Caco-2 (cell line): ENCODE measurements at regions not wholly inside any gene's neighbourhood (a gene's known extent, or its start where the extent isn't known, plus 50 kb on each side); places are given as distances from the start of the nearest gene placed in this dataset.

Experiments used
- BruUV-seq: library from RNA; stranded (reverse); fragments of 400-500 nt; replicated peaks from 2 replicates; lab custom pipeline; 2021; lab: Mats Ljungman, UMichigan
- CTCF ChIA-PET: fragments of 300-600 bp; sonication (Branson Sonifier 250); formaldehyde crosslinking; loops from one replicate; lab custom pipeline; 2022; ENCODE audit warnings: antibody characterized with exemption; lab: Charles Lee
- POLR2A ChIA-PET: fragments of 300-600 bp; sonication (Branson Sonifier 250); formaldehyde crosslinking; loops from one replicate; lab custom pipeline; 2022; ENCODE audit warnings: antibody characterized with exemption; lab: Charles Lee
- DNase-seq, 2 experiments: peaks; one replicate each; pipeline versions ENCODE4 v3.0.0 to v3.0.0-alpha.2; 2020 to 2022
- H3K27me3 ChIP-seq: replicated peaks from 2 replicates; pipeline ENCODE4 v1.6.0; 2011; ENCODE audit warnings: low read length; ENCODE audit not compliant: control insufficient read depth, insufficient read depth
- H3K36me3 ChIP-seq: 2 replicates; pipeline ENCODE4 v1.5.1; 2011; ENCODE audit warnings: low read length; ENCODE audit not compliant: control insufficient read depth, insufficient read depth
- H3K4me1 ChIP-seq: fragments of 250-450 bp; sonication (Bioruptor Pico); 2 replicates; pipeline ENCODE4 v1.5.1; 2020; ENCODE audit warnings: mild to moderate bottlenecking
- H3K4me3 ChIP-seq: 2 replicates; pipeline ENCODE4 v1.5.1; 2011; ENCODE audit warnings: low read depth, mild to moderate bottlenecking, control low read depth, low read length
- H3K9me3 ChIP-seq: fragments of 250-450 bp; sonication (Bioruptor Pico); 2 replicates; pipeline ENCODE4 v1.5.1; 2020; ENCODE audit warnings: mild to moderate bottlenecking, moderate library complexity
- H3K27ac Mint-ChIP-seq: one replicate; pipeline ENCODE4 v1.8.0; 2022; ENCODE audit warnings: mixed read lengths; ENCODE audit not compliant: unreplicated experiment
- H3K27me3 Mint-ChIP-seq: one replicate; pipeline ENCODE4 v1.8.0; 2022; ENCODE audit warnings: mixed read lengths; ENCODE audit not compliant: insufficient read depth, unreplicated experiment
- H3K36me3 Mint-ChIP-seq: one replicate; pipeline ENCODE4 v1.8.0; 2022; ENCODE audit warnings: mild to moderate bottlenecking, mixed read lengths; ENCODE audit not compliant: insufficient read depth, unreplicated experiment
- H3K4me1 Mint-ChIP-seq: one replicate; pipeline ENCODE4 v1.8.0; 2022; ENCODE audit warnings: low read depth, mixed read lengths; ENCODE audit not compliant: unreplicated experiment
- H3K4me3 Mint-ChIP-seq: one replicate; pipeline ENCODE4 v1.8.0; 2022; ENCODE audit warnings: mild to moderate bottlenecking, moderate library complexity, mixed read lengths; ENCODE audit not compliant: unreplicated experiment
- H3K9me3 Mint-ChIP-seq: one replicate; pipeline ENCODE4 v1.8.0; 2022; ENCODE audit warnings: mixed read lengths; ENCODE audit not compliant: unreplicated experiment
- CTCF ChIP-seq, 2 experiments: fragments of 200-600 bp in 1 of 2; IDR thresholded peaks; 1 replicate in 1 of 2; 2 replicates in 1 of 2; pipeline versions ENCODE4 v1.5.1 to v1.8.0; 2011 to 2022; ENCODE audit warnings: antibody characterized with exemption in 1 of 2, control low read depth in 1 of 2, inconsistent platforms in 1 of 2, low read depth in 1 of 2, low read length in 1 of 2, mild to moderate bottlenecking in 1 of 2, moderate library complexity in 1 of 2; ENCODE audit not compliant: insufficient read depth in 1 of 2, severe bottlenecking in 1 of 2, unreplicated experiment in 1 of 2
- intact Hi-C: fragments of 100-400 bp; cut with micrococcal nuclease; formaldehyde crosslinking; loops from one replicate; pipeline ENCODE4 v1.10.0; 2022; ENCODE audit not compliant: unreplicated experiment

- no peak for TF ChIP-seq CTCF (IDR thresholded peaks at IDR 0.05; ENCODE audit: insufficient read depth in 1 of 2, low read depth in 1 of 2, low read length in 1 of 2, severe bottlenecking in 1 of 2, unreplicated experiment in 1 of 2)
- Mint-ChIP-seq H3K27me3 (no peaks in the 10 kb centered on the region), H3K4me1 (no peaks in the 10 kb centered on the region), H3K27ac (no peak overlapping the region), H3K36me3 (no peaks in the 10 kb centered on the region), H3K9me3 (no peaks in the 10 kb centered on the region), H3K4me3 (no peak overlapping the region)
- no TSS peak for BruUV-seq
- Histone ChIP-seq H3K9me3 (no peaks in the 10 kb centered on the region), H3K36me3 (no peaks in the 10 kb centered on the region), H3K27me3 (no peaks in the 10 kb centered on the region), H3K4me3 (no peak overlapping the region), H3K4me1 (no peaks in the 10 kb centered on the region)
- ChIA-PET POLR2A (no interaction called here), CTCF (no interaction called here)
- no peak for DNase-seq
- intact Hi-C loops = no loop called here
Observed at GRCh38 chr12:41881891-41882805, 262.5 kb downstream of the GXYLT1 start.

- Histone ChIP-seq H3K36me3 (no peaks in the 10 kb centered on the region), H3K9me3 (no peaks in the 10 kb centered on the region), H3K4me1 (no peaks in the 10 kb centered on the region), H3K27me3 (no peaks in the 10 kb centered on the region), H3K4me3 (no peak overlapping the region)
- BruUV-seq = no TSS peak
- Mint-ChIP-seq H3K27ac (no peak overlapping the region), H3K36me3 (no peaks in the 10 kb centered on the region), H3K9me3 (peaks cover 10% of the 10 kb centered on the region), H3K4me3 (no peak overlapping the region), H3K4me1 (no peaks in the 10 kb centered on the region), H3K27me3 (peaks cover 8% of the 10 kb centered on the region)
- POLR2A ChIA-PET = no interaction called here
- intact Hi-C loops = loop anchor here (5.0 kb wide), 1 partner anchor 153 kb away; no protein-coding TSS in a partner anchor
- DNase-seq = no peak
- no peak for TF ChIP-seq CTCF (IDR thresholded peaks at IDR 0.05; ENCODE audit: insufficient read depth in 1 of 2, low read depth in 1 of 2, low read length in 1 of 2, severe bottlenecking in 1 of 2, unreplicated experiment in 1 of 2)
- CTCF ChIA-PET = no interaction called here
Observed at GRCh38 chr12:41869432-41869831, 275.2 kb downstream of the GXYLT1 start.

GRCh38 chr12:41866878-41867430 is 277.7 kb downstream of the GXYLT1 start:
- Histone ChIP-seq H3K9me3 (no peaks in the 10 kb centered on the region), H3K36me3 (no peaks in the 10 kb centered on the region), H3K27me3 (no peaks in the 10 kb centered on the region), H3K4me1 (no peaks in the 10 kb centered on the region), H3K4me3 (no peak overlapping the region)
- Mint-ChIP-seq H3K27ac (no peak overlapping the region), H3K9me3 (no peaks in the 10 kb centered on the region), H3K4me3 (no peak overlapping the region), H3K4me1 (no peaks in the 10 kb centered on the region), H3K27me3 (peaks cover 7% of the 10 kb centered on the region), H3K36me3 (no peaks in the 10 kb centered on the region)
- BruUV-seq = no TSS peak
- ChIA-PET CTCF (no interaction called here), POLR2A (no interaction called here)
- intact Hi-C loops = loop anchor here (5.0 kb wide), 1 partner anchor 155 kb away; no protein-coding TSS in a partner anchor
- DNase-seq = no peak
- TF ChIP-seq CTCF (IDR thresholded peaks at IDR 0.05; ENCODE audit: insufficient read depth in 1 of 2, low read depth in 1 of 2, low read length in 1 of 2, severe bottlenecking in 1 of 2, unreplicated experiment in 1 of 2) = no peak
